ENCODE measurements at regions not wholly inside any gene's neighbourhood (a gene's known extent, or its start where the extent isn't known, plus 50 kb on each side); places are given as distances from the start of the nearest gene placed in this dataset.

- Histone ChIP-seq H3K4me3 (ENCODE audit: control insufficient read depth in 2 of 3, extremely low read depth in 1 of 3, insufficient read depth in 2 of 3, low read depth in 1 of 3, low read length in 3 of 3) (no peak overlapping the region), H3K9me1 (ENCODE audit: control insufficient read depth, extremely low read depth, insufficient read depth, low read length) (no peaks in the 10 kb centered on the region), H3K9ac (ENCODE audit: control insufficient read depth, extremely low read depth, insufficient read depth, low read length) (no peak overlapping the region), H3K27ac (ENCODE audit: control insufficient read depth, insufficient read depth, low read length) (no peak overlapping the region), H2AFZ (ENCODE audit: control insufficient read depth, low read length) (no peak overlapping the region), H3K4me1 (ENCODE audit: control insufficient read depth, extremely low read depth, insufficient read depth, low read length) (peaks cover 59% of the 10 kb centered on the region), H3K4me2 (ENCODE audit: control insufficient read depth, extremely low read depth, insufficient read depth, low read depth, low read length) (no peak overlapping the region), H3K79me2 (ENCODE audit: control insufficient read depth, insufficient read depth, low read length) (no peaks in the 10 kb centered on the region), H3K27me3 (ENCODE audit: control insufficient read depth, extremely low read depth, insufficient read depth, low read length) (no peaks in the 10 kb centered on the region), H3K9me3 (ENCODE audit: control insufficient read depth, low read depth, low read length) (no peaks in the 10 kb centered on the region), H3K36me3 (ENCODE audit: control insufficient read depth in 2 of 2, extremely low read depth in 1 of 2, insufficient read depth in 2 of 2, low read length in 2 of 2) (no peaks in the 10 kb centered on the region), H4K20me1 (ENCODE audit: control insufficient read depth, extremely low read depth, insufficient read depth, low read length) (no peaks in the 10 kb centered on the region)
- FAIRE-seq (no peak), DNase-seq (ENCODE audit: low read depth, low spot score) (no peak)
- no peak for TF ChIP-seq CTCF (optimal IDR thresholded peaks at IDR 0.05 in 1 of 3, IDR thresholded peaks at IDR 0.05 in 1 of 3, conservative IDR thresholded peaks at IDR 0.05 in 1 of 3; ENCODE audit: extremely low read depth in 1 of 3, insufficient read depth in 2 of 3, low read length in 3 of 3)
- no peak for TF ChIP-seq EZH2 (IDR thresholded peaks at IDR 0.05; ENCODE audit: low read length)
- dilution Hi-C loops (cut with MboI; ENCODE audit: extremely low pct_ligation_motif_present, low sequenced_read_pairs) = no loop called here
Observed at GRCh38 chr1:172930142-172930541, 120.6 kb downstream of the TNFSF18 start.

GRCh38 chr1:172931340-172931739, 119.4 kb downstream of the TNFSF18 start:
- Histone ChIP-seq H4K20me1 (ENCODE audit: control insufficient read depth, extremely low read depth, insufficient read depth, low read length) (no peaks in the 10 kb centered on the region), H3K4me3 (ENCODE audit: control insufficient read depth in 2 of 3, extremely low read depth in 1 of 3, insufficient read depth in 2 of 3, low read depth in 1 of 3, low read length in 3 of 3) (no peak overlapping the region), H3K9me1 (ENCODE audit: control insufficient read depth, extremely low read depth, insufficient read depth, low read length) (no peaks in the 10 kb centered on the region), H3K4me2 (ENCODE audit: control insufficient read depth, extremely low read depth, insufficient read depth, low read depth, low read length) (no peak overlapping the region), H2AFZ (ENCODE audit: control insufficient read depth, low read length) (no peak overlapping the region), H3K79me2 (ENCODE audit: control insufficient read depth, insufficient read depth, low read length) (no peaks in the 10 kb centered on the region), H3K27ac (ENCODE audit: control insufficient read depth, insufficient read depth, low read length) (no peak overlapping the region), H3K36me3 (ENCODE audit: control insufficient read depth in 2 of 2, extremely low read depth in 1 of 2, insufficient read depth in 2 of 2, low read length in 2 of 2) (no peaks in the 10 kb centered on the region), H3K9me3 (ENCODE audit: control insufficient read depth, low read depth, low read length) (peaks cover 2% of the 10 kb centered on the region), H3K9ac (ENCODE audit: control insufficient read depth, extremely low read depth, insufficient read depth, low read length) (no peak overlapping the region), H3K27me3 (ENCODE audit: control insufficient read depth, extremely low read depth, insufficient read depth, low read length) (no peaks in the 10 kb centered on the region), H3K4me1 (ENCODE audit: control insufficient read depth, extremely low read depth, insufficient read depth, low read length) (peaks cover 59% of the 10 kb centered on the region)
- dilution Hi-C loops (cut with MboI; ENCODE audit: extremely low pct_ligation_motif_present, low sequenced_read_pairs) = no loop called here
- no peak for DNase-seq (ENCODE audit: low read depth, low spot score)
- FAIRE-seq = no peak
- TF ChIP-seq EZH2 (IDR thresholded peaks at IDR 0.05; ENCODE audit: low read length) = no peak
- no peak for TF ChIP-seq CTCF (optimal IDR thresholded peaks at IDR 0.05 in 1 of 3, IDR thresholded peaks at IDR 0.05 in 1 of 3, conservative IDR thresholded peaks at IDR 0.05 in 1 of 3; ENCODE audit: extremely low read depth in 1 of 3, insufficient read depth in 2 of 3, low read length in 3 of 3)
